NCI-H446 (cell line): ENCODE measurements at regions not wholly inside any gene's neighbourhood (a gene's known extent, or its start where the extent isn't known, plus 50 kb on each side); places are given as distances from the start of the nearest gene placed in this dataset.
A peak's percentile ranks its signal among the peaks of the same experiment; 100 is the strongest.

Experiments
- DNase-seq, 2 experiments: peaks; one replicate each; lab custom pipeline; 2025; lab: John Stamatoyannopoulos, UW

GRCh38 chr13:40146611-40147117 lies 491.2 kb downstream of the COG6 start:
- no peak for DNase-seq

- no peak for DNase-seq
Measured at GRCh38 chr13:40148101-40148500, 492.6 kb downstream of the COG6 start.

GRCh38 chr13:40148742-40149141 lies 493.3 kb downstream of the COG6 start:
- DNase-seq = no peak

GRCh38 chr13:40149611-40150274 lies 494.3 kb downstream of the COG6 start:
- peak in 1 of 2 experiments; percentile 23 for DNase-seq

GRCh38 chr13:40151673-40152072 lies 496.2 kb downstream of the COG6 start:
- DNase-seq = no peak

- no peak for DNase-seq
Measured at GRCh38 chr13:40152145-40152544, 496.7 kb downstream of the COG6 start.

- no peak for DNase-seq
Measured at GRCh38 chr13:40152922-40153321, 497.5 kb downstream of the COG6 start.

- DNase-seq = peak in 1 of 2 experiments; percentile 53
Measured at GRCh38 chr13:40153516-40153915, 498.1 kb downstream of the COG6 start.

- DNase-seq = no peak
Measured at GRCh38 chr13:40155201-40155600, 499.7 kb downstream of the COG6 start.

- no peak for DNase-seq
Measured at GRCh38 chr13:40158218-40158617, 502.8 kb downstream of the COG6 start.

- no peak for DNase-seq
Measured at GRCh38 chr13:40158757-40159156, 503.3 kb downstream of the COG6 start.

GRCh38 chr13:40159736-40160135 lies 504.3 kb downstream of the COG6 start:
- DNase-seq = no peak

GRCh38 chr13:40160618-40161350 lies 505.3 kb downstream of the COG6 start:
- DNase-seq = no peak

GRCh38 chr13:40161351-40161810 lies 505.1 kb downstream of the FOXO1 start:
- DNase-seq = no peak

- peak in 1 of 2 experiments; percentile 60 for DNase-seq
Measured at GRCh38 chr13:40161931-40162330, 504.5 kb downstream of the FOXO1 start.

- DNase-seq = peak in 1 of 2 experiments; percentile 78
Measured at GRCh38 chr13:40163066-40164000, 503.1 kb downstream of the FOXO1 start.

- DNase-seq = no peak
Measured at GRCh38 chr13:40164133-40164532, 502.3 kb downstream of the FOXO1 start.

GRCh38 chr13:40165316-40165932 lies 501.0 kb downstream of the FOXO1 start:
- no peak for DNase-seq

GRCh38 chr13:40167327-40167726 lies 499.1 kb downstream of the FOXO1 start:
- no peak for DNase-seq

- no peak for DNase-seq
Measured at GRCh38 chr13:40168425-40169166, 497.8 kb downstream of the FOXO1 start.

GRCh38 chr13:40169476-40169875 lies 497.0 kb downstream of the FOXO1 start:
- DNase-seq = no peak
